HG03196 (cell line): ENCODE measurements at regions not wholly inside any gene's neighbourhood (a gene's known extent, or its start where the extent isn't known, plus 50 kb on each side); places are given as distances from the start of the nearest gene placed in this dataset.
"Not testable (repeated sequence)": the region's sequence is repeated elsewhere in the genome, so short reads cannot be mapped to it uniquely, and the experiment has no call there.

Experiments used
- ATAC-seq: cut with Tn5 transposase; IDR thresholded peaks from one replicate; pipeline ENCODE4 v1.9.1; 2021; ENCODE audit not compliant: unreplicated experiment

DNA sequence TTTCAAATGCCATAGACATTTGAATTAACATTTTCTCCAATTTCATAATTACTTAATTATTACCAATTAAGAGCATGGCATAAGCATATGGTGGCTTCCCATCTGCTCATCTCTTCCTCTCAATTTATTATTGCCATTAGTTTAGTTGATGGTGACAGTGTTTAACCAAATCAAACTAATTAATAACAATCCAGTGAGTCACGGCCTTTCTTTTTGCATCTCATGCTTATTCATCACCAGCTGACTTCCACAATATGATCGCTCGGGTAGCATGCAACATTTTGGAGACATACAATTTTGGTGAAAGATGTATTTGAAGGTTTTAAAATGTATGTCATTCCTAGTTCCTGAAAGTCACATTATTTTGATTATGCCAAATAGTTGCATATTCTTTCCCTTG lies 172.8 kb upstream of the TACR3 start:
- no peak for ATAC-seq

- ATAC-seq, result no peak
These were observed 167.4 kb upstream of the TACR3 start for GRCh38 chr4:103887191-103887590.

- no peak for ATAC-seq
These were observed 165.4 kb upstream of the TACR3 start for GRCh38 chr4:103885152-103885551.

GRCh38 chr4:103867311-103867710 lies 147.5 kb upstream of the TACR3 start:
- no peak for ATAC-seq

DNA sequence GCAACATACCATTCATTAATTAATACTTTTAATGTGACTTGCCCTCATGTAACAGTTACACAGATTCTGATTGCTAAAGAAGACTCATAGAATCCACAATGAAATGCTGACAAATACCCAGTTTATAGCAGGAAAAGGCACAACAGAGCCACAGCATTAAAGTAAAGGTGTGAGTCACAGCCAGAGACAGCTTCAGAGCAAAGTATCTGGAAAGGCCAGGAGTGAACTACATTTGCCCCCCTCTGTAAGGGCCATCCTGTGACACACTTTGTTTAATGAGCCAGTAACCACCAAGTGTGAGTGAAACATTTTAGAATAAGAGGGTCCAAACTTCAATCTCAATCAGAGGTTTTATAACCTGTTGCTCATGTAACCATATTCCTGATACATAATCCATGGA lies 133.8 kb upstream of the TACR3 start:
- no peak for ATAC-seq

GRCh38 chr4:103853146-103853545 lies 133.4 kb upstream of the TACR3 start:
- no peak for ATAC-seq

DNA sequence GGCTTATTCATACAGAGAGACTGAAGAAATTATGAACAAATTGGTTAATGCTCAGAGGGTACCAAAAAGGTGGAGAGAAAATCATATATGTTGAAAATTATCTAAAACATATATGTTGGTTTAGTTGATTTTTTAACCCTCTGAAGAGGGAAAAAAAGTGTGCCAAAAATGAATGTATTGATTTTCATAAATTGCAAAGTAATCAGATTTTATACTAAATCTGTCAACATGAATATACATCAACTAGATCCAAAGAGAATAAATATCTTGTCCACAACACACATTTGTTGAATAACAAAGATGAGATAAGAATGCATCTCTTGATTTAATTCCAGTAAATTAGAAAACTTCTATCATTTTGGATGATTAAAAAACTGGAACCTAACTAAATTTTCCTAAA lies 125.3 kb upstream of the TACR3 start:
- no peak for ATAC-seq

GRCh38 chr4:103842637-103843239 lies 123.0 kb upstream of the TACR3 start:
- no peak for ATAC-seq

- ATAC-seq, result no peak
These were observed 122.3 kb upstream of the TACR3 start for GRCh38 chr4:103842076-103842475.

DNA sequence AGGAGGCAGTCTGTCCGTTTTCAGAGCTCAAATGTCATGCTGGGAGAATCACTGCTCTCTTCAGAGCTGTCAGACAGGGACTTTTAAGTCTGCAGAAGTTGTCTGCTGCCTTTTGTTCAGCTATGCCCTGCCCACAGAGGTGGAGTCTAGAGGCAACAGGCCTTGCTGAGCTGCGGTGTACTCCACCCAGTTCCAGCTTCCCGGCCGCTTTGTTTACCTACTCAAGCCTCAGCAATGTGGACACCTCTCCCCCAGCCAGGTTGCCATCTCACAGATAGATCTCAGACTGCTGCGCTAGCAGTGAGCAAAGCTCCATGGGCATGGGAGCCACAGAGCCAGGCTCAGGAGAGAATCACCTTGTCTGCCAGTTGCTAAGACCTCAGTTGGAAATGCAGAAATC lies 90.5 kb upstream of the TACR3 start:
- ATAC-seq, result not testable (repeated sequence)

DNA sequence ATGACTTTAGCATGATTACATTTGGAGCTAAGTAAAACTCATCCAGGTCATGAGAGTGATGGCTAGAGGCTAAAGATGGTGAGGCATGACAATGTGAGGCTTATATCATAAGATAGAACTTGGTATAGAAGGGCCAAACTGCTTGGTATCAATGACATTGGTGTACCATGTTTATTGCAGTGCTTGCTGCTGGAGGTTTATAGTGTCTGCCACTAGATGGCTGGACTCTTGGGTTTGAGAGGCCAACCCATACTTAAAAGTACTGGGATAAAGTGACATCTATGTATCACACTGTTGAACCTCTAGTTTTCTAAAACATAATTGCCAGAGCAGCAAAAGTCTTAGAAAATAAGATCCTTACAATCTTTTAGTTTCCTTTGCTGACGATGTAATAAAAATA lies 83.0 kb upstream of the TACR3 start:
- ATAC-seq, result no peak

DNA sequence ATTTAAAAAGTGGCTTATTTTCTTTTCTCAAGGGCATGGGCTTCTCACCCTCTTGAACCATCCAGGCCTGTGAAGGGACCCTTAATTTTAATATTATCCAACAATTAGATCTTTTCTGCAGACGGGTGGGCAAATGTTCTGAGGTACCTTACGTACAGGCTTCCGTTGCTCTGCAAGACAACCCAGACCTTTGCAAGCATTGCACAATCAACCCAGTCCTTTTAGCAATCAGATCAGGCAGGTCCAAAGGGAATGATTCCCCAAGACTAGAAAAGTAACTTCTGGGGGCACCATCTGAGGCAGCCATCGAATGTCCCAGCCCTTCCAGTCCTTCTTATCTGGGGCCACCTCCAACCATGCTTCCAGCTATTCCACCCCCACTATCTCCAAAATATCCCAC lies 67.3 kb upstream of the TACR3 start:
- no peak for ATAC-seq

GRCh38 chr4:103786593-103786992 lies 66.8 kb upstream of the TACR3 start:
- ATAC-seq, result no peak

- no peak for ATAC-seq
These were observed 66.2 kb upstream of the TACR3 start for GRCh38 chr4:103786014-103786413.

- ATAC-seq, result no peak
These were observed 58.4 kb upstream of the TACR3 start for GRCh38 chr4:103778221-103778620.

DNA sequence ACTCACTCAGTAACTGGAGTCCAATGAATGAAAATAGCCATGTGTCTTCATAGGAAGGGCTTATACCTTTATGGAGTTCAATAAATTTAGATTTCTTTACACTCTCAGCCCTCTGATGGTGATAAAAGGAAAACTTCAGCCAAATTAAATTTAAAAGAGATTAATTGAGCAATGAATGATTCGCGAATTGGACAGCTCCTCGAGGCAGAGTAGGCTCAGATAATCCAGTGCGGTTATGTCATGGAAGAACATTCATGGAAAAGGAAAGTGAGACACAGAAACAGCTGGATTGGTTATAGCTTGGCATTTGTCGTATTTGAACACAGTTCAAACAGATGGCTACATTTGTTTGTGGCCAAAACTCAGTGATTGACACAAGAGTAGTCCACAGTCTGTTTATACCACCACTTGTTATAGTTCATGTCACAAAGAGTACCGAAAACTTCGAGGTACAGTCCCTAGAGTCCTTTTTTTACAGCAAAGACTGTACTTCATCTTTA lies 54.6 kb upstream of the TACR3 start:
- ATAC-seq, result no peak

GRCh38 chr4:103773691-103774231 lies 54.0 kb upstream of the TACR3 start:
- no peak for ATAC-seq
